GM12891 (cell line): ENCODE measurements at regions not wholly inside any gene's neighbourhood (a gene's known extent, or its start where the extent isn't known, plus 50 kb on each side); places are given as distances from the start of the nearest gene placed in this dataset.

Experiments
- POLR2A ChIP-seq: IDR thresholded peaks from 2 replicates; pipeline ENCODE4 v1.6.1; 2011; ENCODE audit warnings: low read depth, low read length, control low read depth
- POLR2AphosphoS5 ChIP-seq: IDR thresholded peaks from 2 replicates; pipeline ENCODE4 v1.6.1; 2011; ENCODE audit warnings: low read depth, low read length, control low read depth
- POU2F2 ChIP-seq: IDR thresholded peaks from 2 replicates; pipeline ENCODE4 v1.6.1; 2011; ENCODE audit warnings: low read depth, mild to moderate bottlenecking, control low read depth, low read length, moderate library complexity
- SPI1 ChIP-seq: IDR thresholded peaks from 2 replicates; pipeline ENCODE4 v1.6.1; 2011; ENCODE audit warnings: low read depth, low read length, control low read depth
- TAF1 ChIP-seq: IDR thresholded peaks from 2 replicates; pipeline ENCODE4 v1.6.1; 2011; ENCODE audit warnings: low read depth, low read length, control low read depth

- no peak for TF ChIP-seq SPI1
- TF ChIP-seq POLR2AphosphoS5: no peak
- no peak for TF ChIP-seq POLR2A
- TF ChIP-seq POU2F2: no peak
- TF ChIP-seq TAF1: no peak
Observed at GRCh38 chr3:94587291-94587690, 524.4 kb downstream of the NSUN3 start.
